ENCODE measurements at regions not wholly inside any gene's neighbourhood (a gene's known extent, or its start where the extent isn't known, plus 50 kb on each side); places are given as distances from the start of the nearest gene placed in this dataset.

DNA sequence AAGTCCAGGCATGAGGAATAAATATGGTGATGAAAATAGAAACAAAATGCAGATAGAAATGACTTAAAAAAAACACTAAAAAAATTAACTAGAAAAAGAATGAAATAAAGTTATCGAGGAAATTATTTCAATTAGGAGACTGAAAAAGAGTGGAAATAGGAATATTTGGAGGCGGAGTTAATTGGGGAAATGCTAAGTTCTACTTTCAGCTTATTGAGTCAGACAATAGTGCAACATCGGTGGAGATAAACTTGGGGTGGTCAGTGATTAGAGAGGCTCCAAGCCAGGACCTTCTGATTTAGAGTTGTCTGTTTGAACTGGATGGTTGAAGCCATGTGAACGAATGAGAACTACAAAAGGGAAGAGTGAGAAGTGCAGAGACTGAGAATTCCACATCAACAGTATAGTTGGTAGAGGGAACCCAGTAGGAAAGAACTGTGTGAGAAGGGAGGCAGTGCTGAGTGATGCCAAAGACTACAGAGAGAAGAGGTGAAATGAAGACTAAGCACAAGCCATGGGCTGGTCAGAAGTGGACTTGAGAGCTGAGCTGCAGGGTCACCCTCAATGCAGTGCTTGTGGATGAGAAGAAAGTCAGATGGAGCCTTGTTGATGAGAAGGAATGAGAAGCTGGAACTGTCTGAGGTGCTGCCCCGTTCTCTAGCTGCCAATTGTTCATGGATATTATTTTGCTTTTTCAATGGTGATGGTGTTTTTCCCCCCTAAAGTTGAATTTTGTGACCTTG lies 160.7 kb downstream of the ICE1 start:
- H2AFZ ChIP-seq (ENCODE audit: low read depth, low read length) = no peak overlapping the region
- DNase-seq (ENCODE audit: low read depth) = no peak
- no peak overlapping the region for H3K27ac Mint-ChIP-seq (ENCODE audit: unreplicated experiment)
- H3K4me3 Mint-ChIP-seq (ENCODE audit: unreplicated experiment) = no peak overlapping the region
- no peaks in the 10 kb centered on the region for H3K36me3 ChIP-seq (ENCODE audit: insufficient read depth, low read length)
- H3K4me3 ChIP-seq (ENCODE audit: insufficient read depth, low read depth, low read length) = no peak overlapping the region
- no peaks in the 10 kb centered on the region for H3K27me3 ChIP-seq (ENCODE audit: insufficient read depth, low read length)
- H3K27ac ChIP-seq (ENCODE audit: low read depth, low read length) = no peak overlapping the region
- H3K9ac ChIP-seq (ENCODE audit: low read length) = no peak overlapping the region
- H4K20me1 ChIP-seq (ENCODE audit: insufficient read depth, low read length) = no peaks in the 10 kb centered on the region
- no peak for FAIRE-seq
- H3K4me1 Mint-ChIP-seq (ENCODE audit: low read depth, unreplicated experiment) = no peaks in the 10 kb centered on the region
- no peaks in the 10 kb centered on the region for H3K9me3 ChIP-seq (ENCODE audit: insufficient read depth, low read depth, low read length)
- peaks cover 14% of the 10 kb centered on the region for H3K27me3 Mint-ChIP-seq (ENCODE audit: low read depth, unreplicated experiment)
- H3K9me3 Mint-ChIP-seq (ENCODE audit: unreplicated experiment) = no peaks in the 10 kb centered on the region
- TF ChIP-seq, protein P1, sequence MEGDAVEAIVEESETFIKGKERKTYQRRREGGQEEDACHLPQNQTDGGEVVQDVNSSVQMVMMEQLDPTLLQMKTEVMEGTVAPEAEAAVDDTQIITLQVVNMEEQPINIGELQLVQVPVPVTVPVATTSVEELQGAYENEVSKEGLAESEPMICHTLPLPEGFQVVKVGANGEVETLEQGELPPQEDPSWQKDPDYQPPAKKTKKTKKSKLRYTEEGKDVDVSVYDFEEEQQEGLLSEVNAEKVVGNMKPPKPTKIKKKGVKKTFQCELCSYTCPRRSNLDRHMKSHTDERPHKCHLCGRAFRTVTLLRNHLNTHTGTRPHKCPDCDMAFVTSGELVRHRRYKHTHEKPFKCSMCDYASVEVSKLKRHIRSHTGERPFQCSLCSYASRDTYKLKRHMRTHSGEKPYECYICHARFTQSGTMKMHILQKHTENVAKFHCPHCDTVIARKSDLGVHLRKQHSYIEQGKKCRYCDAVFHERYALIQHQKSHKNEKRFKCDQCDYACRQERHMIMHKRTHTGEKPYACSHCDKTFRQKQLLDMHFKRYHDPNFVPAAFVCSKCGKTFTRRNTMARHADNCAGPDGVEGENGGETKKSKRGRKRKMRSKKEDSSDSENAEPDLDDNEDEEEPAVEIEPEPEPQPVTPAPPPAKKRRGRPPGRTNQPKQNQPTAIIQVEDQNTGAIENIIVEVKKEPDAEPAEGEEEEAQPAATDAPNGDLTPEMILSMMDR (IDR thresholded peaks at IDR 0.05; ENCODE audit: insufficient read depth, low read depth, low read length) = no peak
- TF ChIP-seq EZH2 (IDR thresholded peaks at IDR 0.05; ENCODE audit: insufficient read depth, low read length) = no peak
- no peaks in the 10 kb centered on the region for H3K36me3 Mint-ChIP-seq (ENCODE audit: low read depth, unreplicated experiment)
- H3K4me1 ChIP-seq (ENCODE audit: insufficient read depth, low read length) = no peaks in the 10 kb centered on the region
- no peak overlapping the region for H3K4me2 ChIP-seq (ENCODE audit: low read length)
- H3K79me2 ChIP-seq (ENCODE audit: insufficient read depth, low read length) = no peaks in the 10 kb centered on the region

DNA sequence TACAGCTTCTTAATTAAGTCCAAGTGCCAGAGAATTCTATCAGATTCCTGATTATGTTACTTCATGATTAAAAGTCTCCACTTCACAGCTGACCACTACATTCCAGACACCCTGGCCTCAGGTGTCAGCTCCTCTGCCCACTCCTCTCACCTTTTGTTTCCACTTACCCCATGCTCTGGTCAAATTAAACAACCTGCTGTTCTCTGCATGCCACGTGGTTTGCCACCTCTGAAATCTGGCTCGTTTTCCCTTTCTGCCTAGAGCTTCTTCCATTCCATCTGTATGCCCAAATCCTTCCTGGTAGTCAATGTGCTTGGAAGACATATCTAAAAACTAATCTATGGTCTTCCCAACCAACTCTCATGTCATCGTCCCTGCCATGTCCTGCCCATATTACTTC lies 158.6 kb downstream of the ICE1 start:
- Mint-ChIP-seq H3K4me3 (ENCODE audit: unreplicated experiment) (no peak overlapping the region), H3K27ac (ENCODE audit: unreplicated experiment) (no peak overlapping the region), H3K27me3 (ENCODE audit: low read depth, unreplicated experiment) (peaks cover 9% of the 10 kb centered on the region), H3K36me3 (ENCODE audit: low read depth, unreplicated experiment) (no peaks in the 10 kb centered on the region), H3K4me1 (ENCODE audit: low read depth, unreplicated experiment) (no peaks in the 10 kb centered on the region), H3K9me3 (ENCODE audit: unreplicated experiment) (no peaks in the 10 kb centered on the region)
- H3K9ac ChIP-seq (ENCODE audit: low read length) = no peak overlapping the region
- DNase-seq (ENCODE audit: low read depth) (no peak), FAIRE-seq (no peak)
- no peaks in the 10 kb centered on the region for H3K4me1 ChIP-seq (ENCODE audit: insufficient read depth, low read length)
- no peak overlapping the region for H3K4me2 ChIP-seq (ENCODE audit: low read length)
- H2AFZ ChIP-seq (ENCODE audit: low read depth, low read length) = no peak overlapping the region
- H3K27ac ChIP-seq (ENCODE audit: low read depth, low read length) = no peak overlapping the region
- no peaks in the 10 kb centered on the region for H3K27me3 ChIP-seq (ENCODE audit: insufficient read depth, low read length)
- TF ChIP-seq EZH2 (IDR thresholded peaks at IDR 0.05; ENCODE audit: insufficient read depth, low read length) = no peak
- TF ChIP-seq, protein P1 (IDR thresholded peaks at IDR 0.05; ENCODE audit: insufficient read depth, low read depth, low read length) = no peak
- H3K9me3 ChIP-seq (ENCODE audit: insufficient read depth, low read depth, low read length) = no peaks in the 10 kb centered on the region
- no peaks in the 10 kb centered on the region for H4K20me1 ChIP-seq (ENCODE audit: insufficient read depth, low read length)
- H3K36me3 ChIP-seq (ENCODE audit: insufficient read depth, low read length) = no peaks in the 10 kb centered on the region
- no peaks in the 10 kb centered on the region for H3K79me2 ChIP-seq (ENCODE audit: insufficient read depth, low read length)
- no peak overlapping the region for H3K4me3 ChIP-seq (ENCODE audit: insufficient read depth, low read depth, low read length)

DNA sequence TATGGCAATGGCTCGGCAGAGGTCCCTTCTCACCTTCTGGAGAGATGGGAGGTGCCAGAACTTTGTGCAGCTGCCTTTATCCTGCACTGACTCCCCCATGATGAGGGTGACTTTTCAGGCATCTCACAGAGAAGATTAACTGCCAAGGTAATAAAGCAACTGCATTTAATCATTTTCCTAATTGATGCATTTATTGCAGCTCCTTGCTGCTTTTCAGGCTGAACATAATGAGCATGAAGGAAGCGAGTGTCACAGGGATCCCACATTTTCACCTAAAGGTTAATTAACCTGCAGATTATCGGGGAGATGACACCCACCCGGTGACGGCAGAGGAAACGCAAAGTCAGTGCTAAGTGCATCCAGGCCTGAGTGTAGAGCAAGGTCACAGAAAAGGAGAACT lies 154.3 kb downstream of the ICE1 start:
- Histone ChIP-seq H3K4me2 (ENCODE audit: low read length) (no peak overlapping the region), H3K4me3 (ENCODE audit: insufficient read depth, low read depth, low read length) (no peak overlapping the region), H3K27ac (ENCODE audit: low read depth, low read length) (no peak overlapping the region), H2AFZ (ENCODE audit: low read depth, low read length) (no peak overlapping the region), H3K9ac (ENCODE audit: low read length) (no peak overlapping the region), H3K79me2 (ENCODE audit: insufficient read depth, low read length) (no peaks in the 10 kb centered on the region), H3K9me3 (ENCODE audit: insufficient read depth, low read depth, low read length) (no peaks in the 10 kb centered on the region), H4K20me1 (ENCODE audit: insufficient read depth, low read length) (no peaks in the 10 kb centered on the region), H3K27me3 (ENCODE audit: insufficient read depth, low read length) (no peaks in the 10 kb centered on the region), H3K36me3 (ENCODE audit: insufficient read depth, low read length) (no peaks in the 10 kb centered on the region), H3K4me1 (ENCODE audit: insufficient read depth, low read length) (no peaks in the 10 kb centered on the region)
- no peak for DNase-seq (ENCODE audit: low read depth)
- Mint-ChIP-seq H3K27me3 (ENCODE audit: low read depth, unreplicated experiment) (peaks cover 5% of the 10 kb centered on the region), H3K9me3 (ENCODE audit: unreplicated experiment) (no peaks in the 10 kb centered on the region), H3K4me3 (ENCODE audit: unreplicated experiment) (no peak overlapping the region), H3K27ac (ENCODE audit: unreplicated experiment) (no peak overlapping the region), H3K36me3 (ENCODE audit: low read depth, unreplicated experiment) (no peaks in the 10 kb centered on the region), H3K4me1 (ENCODE audit: low read depth, unreplicated experiment) (no peaks in the 10 kb centered on the region)
- FAIRE-seq = no peak
- TF ChIP-seq EZH2 (IDR thresholded peaks at IDR 0.05; ENCODE audit: insufficient read depth, low read length) = no peak
- TF ChIP-seq, protein P1 (IDR thresholded peaks at IDR 0.05; ENCODE audit: insufficient read depth, low read depth, low read length) = no peak
